CD4-positive, alpha-beta T cell (primary cell): ENCODE measurements at regions not wholly inside any gene's neighbourhood (a gene's known extent, or its start where the extent isn't known, plus 50 kb on each side); places are given as distances from the start of the nearest gene placed in this dataset.
A peak's percentile ranks its signal among the peaks of the same experiment; 100 is the strongest.

Experiments
- ATAC-seq: fragments of 200-7000 bp; cut with Tn5 transposase; one replicate; pipeline ENCODE4 v1.10.0; 2022; ENCODE audit warnings: mild to moderate bottlenecking; ENCODE audit not compliant: poor library complexity
- CTCF ChIA-PET: fragments of 350-600 bp; sonication (Branson Sonifier 250); formaldehyde crosslinking; loops from one replicate; lab custom pipeline; 2021; ENCODE audit warnings: antibody characterized with exemption, inconsistent platforms; lab: Charles Lee
- POLR2A ChIA-PET: fragments of 350-600 bp; sonication (Branson Sonifier 250); formaldehyde crosslinking; loops from one replicate; lab custom pipeline; 2021; ENCODE audit warnings: antibody characterized with exemption, inconsistent platforms; lab: Charles Lee
- DNase-seq, 14 experiments: peaks; one replicate each; pipeline ENCODE4 v3.0.0-alpha.2; 2013 to 2020; ENCODE audit warnings: mixed read lengths in 2 of 14
- H3K27ac ChIP-seq, 2 donors: one replicate each; pipeline versions ENCODE4 v1.5.1 to v1.7.0; 2013; ENCODE audit warnings: low read length in 2 of 2, low read depth in 1 of 2, mild to moderate bottlenecking in 1 of 2
- H3K27me3 ChIP-seq, 2 experiments: 1 replicate in 1 of 2; 2 replicates in 1 of 2; pipeline versions ENCODE4 v1.6.1 to v1.7.0; 2013; ENCODE audit warnings: low read length in 2 of 2, control low read depth in 1 of 2, mild to moderate bottlenecking in 1 of 2, moderate library complexity in 1 of 2; ENCODE audit not compliant: insufficient read depth in 2 of 2, control insufficient read depth in 1 of 2
- H3K36me3 ChIP-seq: one replicate; pipeline ENCODE4 v1.6.1; 2013; ENCODE audit warnings: low read length, control low read depth; ENCODE audit not compliant: insufficient read depth
- H3K4me1 ChIP-seq: one replicate; pipeline ENCODE4 v1.6.1; 2013; ENCODE audit warnings: low read length, control low read depth; ENCODE audit not compliant: insufficient read depth
- H3K4me3 ChIP-seq: one replicate; pipeline ENCODE4 v1.5.1; 2013; ENCODE audit warnings: mild to moderate bottlenecking, low read length, moderate library complexity
- H3K9me3 ChIP-seq, 2 experiments: 1 replicate in 1 of 2; 2 replicates in 1 of 2; pipeline versions ENCODE4 v1.6.1 to v1.7.0; 2013; ENCODE audit warnings: low read length in 2 of 2, mild to moderate bottlenecking in 2 of 2, control low read depth in 1 of 2, moderate library complexity in 1 of 2; ENCODE audit not compliant: control insufficient read depth in 1 of 2, insufficient read depth in 1 of 2
- H3K27ac Mint-ChIP-seq: one replicate; pipeline ENCODE4 v1.8.0; 2020; ENCODE audit warnings: mixed read lengths
- H3K27me3 Mint-ChIP-seq: one replicate; pipeline ENCODE4 v1.8.0; 2021; ENCODE audit warnings: mixed read lengths
- H3K36me3 Mint-ChIP-seq: one replicate; pipeline ENCODE4 v1.8.0; 2021; ENCODE audit warnings: low read depth, mixed read lengths
- H3K4me1 Mint-ChIP-seq: one replicate; pipeline ENCODE4 v1.8.0; 2021; ENCODE audit warnings: low read depth, mixed read lengths
- H3K4me3 Mint-ChIP-seq: one replicate; pipeline ENCODE4 v1.8.0; 2020; ENCODE audit warnings: mild to moderate bottlenecking, mixed read lengths
- H3K9me3 Mint-ChIP-seq: one replicate; pipeline ENCODE4 v1.8.0; 2020; ENCODE audit warnings: mixed read lengths
- CTCF ChIP-seq: fragments of 200-600 bp; IDR thresholded peaks from one replicate; pipeline ENCODE4 v1.8.0; 2022; ENCODE audit warnings: antibody characterized with exemption, mild to moderate bottlenecking
- intact Hi-C, 2 experiments: fragments of 100-400 bp; cut with DNase I in 1 of 2; cut with micrococcal nuclease in 1 of 2; formaldehyde crosslinking; loops; one replicate each; pipeline versions ENCODE4 v1.15.1 to v1.9.0; 2023 to 2025; cut with DNase I, micrococcal nuclease

GRCh38 chr3:184477940-184478339, 83.6 kb upstream of the EPHB3 start:
- Histone ChIP-seq H3K4me1 (no peaks in the 10 kb centered on the region), H3K27ac (no peak overlapping the region), H3K27me3 (peaks cover 12 to 22% of the 10 kb centered on the region in 2 experiments), H3K9me3 (no peaks in the 10 kb centered on the region), H3K4me3 (no peak overlapping the region), H3K36me3 (no peaks in the 10 kb centered on the region)
- H3K27me3 Mint-ChIP-seq, result peaks cover 53% of the 10 kb centered on the region
- H3K36me3 Mint-ChIP-seq, result no peaks in the 10 kb centered on the region
- CTCF ChIA-PET, result no interaction called here
- no peaks in the 10 kb centered on the region for H3K9me3 Mint-ChIP-seq
- intact Hi-C loops, result no loop called here
- no peak for ATAC-seq
- no peak for TF ChIP-seq CTCF
- POLR2A ChIA-PET, result no interaction called here
- H3K27ac Mint-ChIP-seq, result no peak overlapping the region
- H3K4me1 Mint-ChIP-seq, result peaks cover 6% of the 10 kb centered on the region
- no peak for DNase-seq
- no peak overlapping the region for H3K4me3 Mint-ChIP-seq

GRCh38 chr3:184479426-184480126, 82.0 kb upstream of the EPHB3 start:
- Histone ChIP-seq H3K4me3 (no peak overlapping the region), H3K4me1 (no peaks in the 10 kb centered on the region), H3K27me3 (peaks cover 12 to 22% of the 10 kb centered on the region in 2 experiments), H3K36me3 (no peaks in the 10 kb centered on the region), H3K27ac (no peak overlapping the region), H3K9me3 (no peaks in the 10 kb centered on the region)
- DNase-seq (peak in 1 of 14 experiments; percentile 13), ATAC-seq (no peak)
- ChIA-PET POLR2A (no interaction called here), CTCF (no interaction called here)
- intact Hi-C loops, result no loop called here
- TF ChIP-seq CTCF, result no peak
- Mint-ChIP-seq H3K36me3 (no peaks in the 10 kb centered on the region), H3K27me3 (peaks cover 46% of the 10 kb centered on the region), H3K4me1 (no peaks in the 10 kb centered on the region), H3K9me3 (no peaks in the 10 kb centered on the region), H3K27ac (no peak overlapping the region), H3K4me3 (no peak overlapping the region)

GRCh38 chr3:184480831-184481230, 80.8 kb upstream of the EPHB3 start:
- peaks cover 12 to 22% of the 10 kb centered on the region in 2 experiments for H3K27me3 ChIP-seq
- H3K9me3 ChIP-seq, result no peaks in the 10 kb centered on the region
- no peak overlapping the region for H3K27ac ChIP-seq
- Mint-ChIP-seq H3K4me3 (no peak overlapping the region), H3K36me3 (no peaks in the 10 kb centered on the region), H3K27ac (no peak overlapping the region), H3K27me3 (peaks cover 41% of the 10 kb centered on the region), H3K4me1 (no peaks in the 10 kb centered on the region), H3K9me3 (no peaks in the 10 kb centered on the region)
- H3K4me3 ChIP-seq, result no peak overlapping the region
- CTCF ChIA-PET, result no interaction called here
- no peak for TF ChIP-seq CTCF
- H3K4me1 ChIP-seq, result no peaks in the 10 kb centered on the region
- intact Hi-C loops, result no loop called here
- POLR2A ChIA-PET, result no interaction called here
- H3K36me3 ChIP-seq, result no peaks in the 10 kb centered on the region
- DNase-seq, result no peak
- ATAC-seq, result no peak
